ENCODE measurements at regions not wholly inside any gene's neighbourhood (a gene's known extent, or its start where the extent isn't known, plus 50 kb on each side); places are given as distances from the start of the nearest gene placed in this dataset.

DNA sequence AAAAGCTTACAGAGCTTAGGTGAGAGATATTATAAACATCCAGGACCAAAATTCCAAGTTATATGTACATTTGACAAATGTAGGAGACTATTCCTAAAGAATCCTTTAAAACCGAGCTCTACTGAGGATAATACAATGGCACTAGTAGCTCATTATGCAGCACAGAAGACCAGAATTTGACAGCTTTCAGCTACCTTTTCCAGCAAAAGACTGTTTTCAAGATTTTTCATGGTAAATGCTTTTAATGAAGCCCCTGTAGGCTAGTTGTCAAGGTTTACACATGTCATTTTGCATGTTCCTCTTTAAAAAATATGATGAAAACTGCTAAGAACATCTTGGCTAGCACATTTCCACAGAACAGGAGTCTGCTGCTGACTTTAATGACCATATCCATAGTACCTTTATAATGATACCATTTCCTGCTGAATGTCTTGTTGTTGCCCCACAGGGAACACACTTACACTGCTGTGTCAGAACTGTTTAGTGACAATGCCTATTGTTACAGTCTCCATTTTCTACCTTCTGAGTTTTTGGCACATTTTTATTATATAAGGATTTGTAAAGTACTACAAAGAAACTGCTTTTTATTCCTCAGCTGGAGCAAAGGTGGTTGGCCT, 1382.3 kb downstream of the RAPGEF2 start:
- TF ChIP-seq, protein P1, sequence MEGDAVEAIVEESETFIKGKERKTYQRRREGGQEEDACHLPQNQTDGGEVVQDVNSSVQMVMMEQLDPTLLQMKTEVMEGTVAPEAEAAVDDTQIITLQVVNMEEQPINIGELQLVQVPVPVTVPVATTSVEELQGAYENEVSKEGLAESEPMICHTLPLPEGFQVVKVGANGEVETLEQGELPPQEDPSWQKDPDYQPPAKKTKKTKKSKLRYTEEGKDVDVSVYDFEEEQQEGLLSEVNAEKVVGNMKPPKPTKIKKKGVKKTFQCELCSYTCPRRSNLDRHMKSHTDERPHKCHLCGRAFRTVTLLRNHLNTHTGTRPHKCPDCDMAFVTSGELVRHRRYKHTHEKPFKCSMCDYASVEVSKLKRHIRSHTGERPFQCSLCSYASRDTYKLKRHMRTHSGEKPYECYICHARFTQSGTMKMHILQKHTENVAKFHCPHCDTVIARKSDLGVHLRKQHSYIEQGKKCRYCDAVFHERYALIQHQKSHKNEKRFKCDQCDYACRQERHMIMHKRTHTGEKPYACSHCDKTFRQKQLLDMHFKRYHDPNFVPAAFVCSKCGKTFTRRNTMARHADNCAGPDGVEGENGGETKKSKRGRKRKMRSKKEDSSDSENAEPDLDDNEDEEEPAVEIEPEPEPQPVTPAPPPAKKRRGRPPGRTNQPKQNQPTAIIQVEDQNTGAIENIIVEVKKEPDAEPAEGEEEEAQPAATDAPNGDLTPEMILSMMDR (IDR thresholded peaks at IDR 0.05), result no peak

DNA sequence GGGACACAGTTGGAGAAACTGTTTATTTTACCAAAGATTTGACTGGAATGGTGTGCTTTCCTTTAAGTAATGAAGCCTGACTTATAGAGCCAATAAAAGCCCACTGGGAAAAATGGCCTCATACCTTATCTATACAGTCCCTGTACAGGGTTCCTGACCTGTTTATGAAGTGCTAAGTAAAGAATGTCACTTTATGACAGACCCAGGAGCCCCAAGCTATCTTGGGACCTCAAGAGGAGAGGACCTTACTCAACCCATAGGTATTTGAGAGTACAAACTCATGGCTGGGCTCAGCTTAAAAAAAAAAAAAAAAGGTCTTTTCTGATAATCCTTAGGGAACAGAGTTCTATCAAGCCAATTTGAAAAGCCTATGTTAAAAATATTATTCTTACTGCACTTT, 1389.3 kb downstream of the RAPGEF2 start:
- TF ChIP-seq, protein P1 (IDR thresholded peaks at IDR 0.05), result no peak

DNA sequence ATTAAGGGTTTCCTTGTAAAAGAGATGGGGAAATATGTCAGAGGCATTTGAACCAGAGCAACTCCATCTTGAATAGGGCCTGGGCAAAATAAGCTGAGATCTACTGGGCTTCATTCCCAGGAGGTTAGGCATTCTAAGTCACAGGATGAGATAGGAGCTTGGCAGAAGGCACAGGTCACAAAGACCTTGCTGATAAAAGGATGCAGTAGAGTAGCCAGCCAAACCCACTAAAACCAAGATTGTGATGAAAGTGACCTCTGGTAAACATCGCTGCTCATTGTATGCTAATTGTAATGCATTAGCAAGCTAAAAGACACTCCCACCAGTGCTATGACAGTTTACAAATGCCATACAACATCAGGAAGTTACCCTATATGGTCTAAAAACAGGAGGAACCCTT, 1390.3 kb downstream of the RAPGEF2 start:
- TF ChIP-seq, protein P1 (IDR thresholded peaks at IDR 0.05), result no peak

DNA sequence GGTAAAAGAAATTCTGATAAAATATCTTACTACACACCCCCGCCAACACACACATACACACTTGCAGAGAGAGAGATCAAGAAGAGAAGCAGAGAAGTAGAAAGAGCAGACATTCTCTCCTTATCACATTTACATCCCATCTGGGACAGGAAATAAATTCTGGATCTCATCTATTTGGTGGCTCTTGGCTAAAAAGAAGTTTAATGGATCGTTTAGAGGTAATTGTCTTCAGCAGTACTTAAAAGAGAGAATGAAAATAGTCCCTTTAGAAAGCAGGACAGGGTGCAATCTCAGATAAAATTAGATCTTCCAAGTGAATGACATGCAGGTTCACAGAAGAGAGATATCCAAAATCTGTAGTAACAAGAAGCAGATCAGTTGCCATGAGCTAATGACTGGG, 1392.5 kb downstream of the RAPGEF2 start:
- TF ChIP-seq, protein P1 (IDR thresholded peaks at IDR 0.05), result no peak

- TF ChIP-seq, protein P1 (IDR thresholded peaks at IDR 0.05), result no peak
These were observed 1395.3 kb downstream of the RAPGEF2 start for GRCh38 chr4:160498211-160498610.

GRCh38 chr4:160505724-160506123, 1402.8 kb downstream of the RAPGEF2 start:
- TF ChIP-seq, protein P1 (IDR thresholded peaks at IDR 0.05), result no peak

- TF ChIP-seq, protein P1 (IDR thresholded peaks at IDR 0.05), result no peak
These were observed 1408.0 kb downstream of the RAPGEF2 start for GRCh38 chr4:160510928-160511327.

GRCh38 chr4:160514126-160514525, 1411.2 kb downstream of the RAPGEF2 start:
- TF ChIP-seq, protein P1 (IDR thresholded peaks at IDR 0.05), result no peak
